GM23338 (cell line): ENCODE measurements at regions not wholly inside any gene's neighbourhood (a gene's known extent, or its start where the extent isn't known, plus 50 kb on each side); places are given as distances from the start of the nearest gene placed in this dataset.
"Not testable (repeated sequence)": the region's sequence is repeated elsewhere in the genome, so short reads cannot be mapped to it uniquely, and the experiment has no call there.

Experiments used
- ATAC-seq: fragments of 200-7000 bp; cut with Tn5 transposase; 3 replicates; pipeline ENCODE4 v1.9.1; 2020
- DNase-seq: peaks from one replicate; pipeline ENCODE4 v3.0.0-alpha.2; 2015; ENCODE audit warnings: low spot score
- H2AFZ ChIP-seq: fragments of 200-600 bp; sonication (generic); 2 replicates; pipeline ENCODE4 v1.8.0; 2016; ENCODE audit warnings: antibody characterized with exemption, mild to moderate bottlenecking, moderate library complexity
- H3F3A ChIP-seq: fragments of 200-600 bp; sonication (generic); replicated peaks from 2 replicates; pipeline ENCODE4 v1.8.0; 2017; ENCODE audit warnings: antibody characterized with exemption, mixed run types, low read depth
- H3K27ac ChIP-seq: fragments of 200-600 bp; sonication (generic); 2 replicates; pipeline ENCODE4 v1.6.1; 2016; ENCODE audit warnings: low read depth
- H3K27me3 ChIP-seq: fragments of 200-600 bp; sonication (generic); 2 replicates; pipeline ENCODE4 v1.8.0; 2016; ENCODE audit warnings: mild to moderate bottlenecking, mixed run types, moderate library complexity; ENCODE audit not compliant: insufficient read depth
- H3K36me3 ChIP-seq: fragments of 200-600 bp; sonication (generic); 2 replicates; pipeline ENCODE4 v1.8.0; 2016; ENCODE audit warnings: mild to moderate bottlenecking; ENCODE audit not compliant: insufficient read depth
- H3K4me1 ChIP-seq: fragments of 200-600 bp; sonication (generic); 2 replicates; pipeline ENCODE4 v1.8.0; 2016; ENCODE audit warnings: mild to moderate bottlenecking, moderate library complexity; ENCODE audit not compliant: insufficient read depth
- H3K4me2 ChIP-seq: fragments of 200-600 bp; sonication (generic); 2 replicates; pipeline ENCODE4 v1.7.1; 2017; ENCODE audit warnings: mixed run types
- H3K4me3 ChIP-seq: fragments of 200-600 bp; sonication (generic); 2 replicates; pipeline ENCODE4 v1.6.1; 2016; ENCODE audit warnings: mixed run types
- H3K79me2 ChIP-seq: fragments of 200-600 bp; sonication (generic); replicated peaks from 2 replicates; pipeline ENCODE4 v1.8.0; 2017; ENCODE audit warnings: mild to moderate bottlenecking; ENCODE audit not compliant: insufficient read depth
- H3K9me2 ChIP-seq: fragments of 200-600 bp; sonication (generic); 2 replicates; pipeline ENCODE4 v1.8.0; 2017; ENCODE audit not compliant: insufficient read depth
- H4K20me1 ChIP-seq: fragments of 200-600 bp; sonication (generic); replicated peaks from 2 replicates; pipeline ENCODE4 v1.8.0; 2017; ENCODE audit warnings: mild to moderate bottlenecking; ENCODE audit not compliant: insufficient read depth
- H3K27ac Mint-ChIP-seq: 2 replicates; pipeline ENCODE4 v1.8.0; 2020; ENCODE audit warnings: inconsistent platforms, mild to moderate bottlenecking, moderate library complexity, mixed read lengths
- H3K27me3 Mint-ChIP-seq: 3 replicates; pipeline ENCODE4 v1.8.0; 2022; ENCODE audit warnings: low read depth, mild to moderate bottlenecking, moderate library complexity, mixed read lengths, inconsistent platforms; ENCODE audit not compliant: insufficient read depth, poor library complexity
- H3K36me3 Mint-ChIP-seq: 3 replicates; pipeline ENCODE4 v1.8.0; 2021; ENCODE audit warnings: low read depth, mild to moderate bottlenecking, inconsistent platforms, moderate library complexity, mixed read lengths
- H3K4me1 Mint-ChIP-seq: 3 replicates; pipeline ENCODE4 v1.8.0; 2020; ENCODE audit warnings: mild to moderate bottlenecking, inconsistent platforms, mixed read lengths
- H3K4me3 Mint-ChIP-seq: 3 replicates; pipeline ENCODE4 v1.8.0; 2021; ENCODE audit warnings: moderate library complexity, mild to moderate bottlenecking, inconsistent platforms, mixed read lengths
- H3K9me3 Mint-ChIP-seq: 3 replicates; pipeline ENCODE4 v1.8.0; 2020; ENCODE audit warnings: moderate library complexity, mild to moderate bottlenecking, inconsistent platforms, mixed read lengths
- CREB1 ChIP-seq: fragments of 250-450 bp; sonication (Bioruptor Pico); IDR thresholded peaks from 2 replicates; pipeline ENCODE4 v1.5.0; 2020; ENCODE audit warnings: low read depth, mild to moderate bottlenecking, moderate library complexity
- EZH2phosphoT487 ChIP-seq: fragments of 200-600 bp; sonication (generic); IDR thresholded peaks from one replicate; pipeline ENCODE4 v1.8.1; 2018; ENCODE audit warnings: antibody characterized with exemption; ENCODE audit not compliant: unreplicated experiment
- NANOG ChIP-seq: IDR thresholded peaks from 2 replicates; pipeline ENCODE4 v1.6.1; 2016; ENCODE audit warnings: antibody characterized with exemption, borderline replicate concordance
- STAT1 ChIP-seq: IDR thresholded peaks from one replicate; pipeline ENCODE4 v1.6.1; 2016; ENCODE audit warnings: antibody characterized with exemption; ENCODE audit not compliant: unreplicated experiment
- ZNF331 ChIP-seq: fragments of 250-450 bp; sonication (Bioruptor Pico); IDR thresholded peaks from 2 replicates; pipeline ENCODE4 v1.5.0; 2020; ENCODE audit warnings: low read depth, mild to moderate bottlenecking, moderate library complexity
- TF ChIP-seq, protein P1 (sequence below): fragments of 250-450 bp; sonication (Bioruptor Pico); IDR thresholded peaks from 2 replicates; pipeline ENCODE4 v1.5.0; 2020; ENCODE audit warnings: mild to moderate bottlenecking, moderate library complexity

DNA sequence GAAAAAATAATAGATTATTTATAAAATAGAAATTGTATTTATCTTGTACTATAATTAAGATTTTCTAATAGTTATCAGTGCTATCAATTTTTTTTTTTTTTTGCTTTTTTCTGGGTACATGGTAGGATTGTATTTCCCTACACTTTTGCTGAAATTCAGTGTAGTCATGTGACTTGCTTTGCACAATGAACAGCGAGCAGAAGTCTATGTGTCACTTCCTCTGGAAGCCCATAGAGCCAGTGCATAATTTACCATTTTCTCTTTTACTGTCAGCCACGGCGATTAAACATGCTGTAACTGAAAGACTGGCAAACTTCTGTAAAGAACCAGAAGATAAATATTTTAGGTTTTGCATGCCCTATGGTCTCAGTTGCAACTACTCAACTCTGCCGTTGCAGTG, 80.8 kb upstream of the PPP1R12A start:
- peaks cover 2% of the 10 kb centered on the region for H3K27me3 Mint-ChIP-seq
- DNase-seq (no peak), ATAC-seq (no peak)
- no peak overlapping the region for H3K4me3 ChIP-seq
- no peaks in the 10 kb centered on the region for H3F3A ChIP-seq
- no peak for TF ChIP-seq CREB1
- TF ChIP-seq, protein P1, sequence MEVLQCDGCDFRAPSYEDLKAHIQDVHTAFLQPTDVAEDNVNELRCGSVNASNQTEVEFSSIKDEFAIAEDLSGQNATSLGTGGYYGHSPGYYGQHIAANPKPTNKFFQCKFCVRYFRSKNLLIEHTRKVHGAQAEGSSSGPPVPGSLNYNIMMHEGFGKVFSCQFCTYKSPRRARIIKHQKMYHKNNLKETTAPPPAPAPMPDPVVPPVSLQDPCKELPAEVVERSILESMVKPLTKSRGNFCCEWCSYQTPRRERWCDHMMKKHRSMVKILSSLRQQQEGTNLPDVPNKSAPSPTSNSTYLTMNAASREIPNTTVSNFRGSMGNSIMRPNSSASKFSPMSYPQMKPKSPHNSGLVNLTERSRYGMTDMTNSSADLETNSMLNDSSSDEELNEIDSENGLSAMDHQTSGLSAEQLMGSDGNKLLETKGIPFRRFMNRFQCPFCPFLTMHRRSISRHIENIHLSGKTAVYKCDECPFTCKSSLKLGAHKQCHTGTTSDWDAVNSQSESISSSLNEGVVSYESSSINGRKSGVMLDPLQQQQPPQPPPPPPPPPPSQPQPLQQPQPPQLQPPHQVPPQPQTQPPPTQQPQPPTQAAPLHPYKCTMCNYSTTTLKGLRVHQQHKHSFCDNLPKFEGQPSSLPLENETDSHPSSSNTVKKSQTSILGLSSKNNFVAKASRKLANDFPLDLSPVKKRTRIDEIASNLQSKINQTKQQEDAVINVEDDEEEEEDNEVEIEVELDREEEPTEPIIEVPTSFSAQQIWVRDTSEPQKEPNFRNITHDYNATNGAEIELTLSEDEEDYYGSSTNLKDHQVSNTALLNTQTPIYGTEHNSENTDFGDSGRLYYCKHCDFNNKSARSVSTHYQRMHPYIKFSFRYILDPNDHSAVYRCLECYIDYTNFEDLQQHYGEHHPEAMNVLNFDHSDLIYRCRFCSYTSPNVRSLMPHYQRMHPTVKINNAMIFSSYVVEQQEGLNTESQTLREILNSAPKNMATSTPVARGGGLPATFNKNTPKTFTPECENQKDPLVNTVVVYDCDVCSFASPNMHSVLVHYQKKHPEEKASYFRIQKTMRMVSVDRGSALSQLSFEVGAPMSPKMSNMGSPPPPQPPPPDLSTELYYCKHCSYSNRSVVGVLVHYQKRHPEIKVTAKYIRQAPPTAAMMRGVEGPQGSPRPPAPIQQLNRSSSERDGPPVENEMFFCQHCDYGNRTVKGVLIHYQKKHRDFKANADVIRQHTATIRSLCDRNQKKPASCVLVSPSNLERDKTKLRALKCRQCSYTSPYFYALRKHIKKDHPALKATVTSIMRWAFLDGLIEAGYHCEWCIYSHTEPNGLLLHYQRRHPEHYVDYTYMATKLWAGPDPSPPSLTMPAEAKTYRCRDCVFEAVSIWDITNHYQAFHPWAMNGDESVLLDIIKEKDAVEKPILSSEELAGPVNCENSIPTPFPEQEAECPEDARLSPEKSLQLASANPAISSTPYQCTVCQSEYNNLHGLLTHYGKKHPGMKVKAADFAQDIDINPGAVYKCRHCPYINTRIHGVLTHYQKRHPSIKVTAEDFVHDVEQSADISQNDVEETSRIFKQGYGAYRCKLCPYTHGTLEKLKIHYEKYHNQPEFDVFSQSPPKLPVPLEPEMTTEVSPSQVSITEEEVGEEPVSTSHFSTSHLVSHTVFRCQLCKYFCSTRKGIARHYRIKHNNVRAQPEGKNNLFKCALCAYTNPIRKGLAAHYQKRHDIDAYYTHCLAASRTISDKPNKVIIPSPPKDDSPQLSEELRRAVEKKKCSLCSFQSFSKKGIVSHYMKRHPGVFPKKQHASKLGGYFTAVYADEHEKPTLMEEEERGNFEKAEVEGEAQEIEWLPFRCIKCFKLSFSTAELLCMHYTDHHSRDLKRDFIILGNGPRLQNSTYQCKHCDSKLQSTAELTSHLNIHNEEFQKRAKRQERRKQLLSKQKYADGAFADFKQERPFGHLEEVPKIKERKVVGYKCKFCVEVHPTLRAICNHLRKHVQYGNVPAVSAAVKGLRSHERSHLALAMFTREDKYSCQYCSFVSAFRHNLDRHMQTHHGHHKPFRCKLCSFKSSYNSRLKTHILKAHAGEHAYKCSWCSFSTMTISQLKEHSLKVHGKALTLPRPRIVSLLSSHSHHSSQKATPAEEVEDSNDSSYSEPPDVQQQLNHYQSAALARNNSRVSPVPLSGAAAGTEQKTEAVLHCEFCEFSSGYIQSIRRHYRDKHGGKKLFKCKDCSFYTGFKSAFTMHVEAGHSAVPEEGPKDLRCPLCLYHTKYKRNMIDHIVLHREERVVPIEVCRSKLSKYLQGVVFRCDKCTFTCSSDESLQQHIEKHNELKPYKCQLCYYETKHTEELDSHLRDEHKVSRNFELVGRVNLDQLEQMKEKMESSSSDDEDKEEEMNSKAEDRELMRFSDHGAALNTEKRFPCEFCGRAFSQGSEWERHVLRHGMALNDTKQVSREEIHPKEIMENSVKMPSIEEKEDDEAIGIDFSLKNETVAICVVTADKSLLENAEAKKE (CRISPR knock-in tag), result no peak
- TF ChIP-seq NANOG, result no peak
- TF ChIP-seq ZNF331 (CRISPR knock-in tag), result no peak
- TF ChIP-seq EZH2phosphoT487, result no peak
- no peak for TF ChIP-seq STAT1
- H3K4me3 Mint-ChIP-seq, result no peak overlapping the region
- peaks cover 4% of the 10 kb centered on the region; the same call in 2 of the 3 replicates for H3K4me1 Mint-ChIP-seq
- no peak overlapping the region for H3K27ac Mint-ChIP-seq
- 0 out of 2 replicates have a peak, but pooled peaks cover 5% of the 10 kb centered on the region for H3K9me2 ChIP-seq
- no peak overlapping the region for H2AFZ ChIP-seq
- H3K79me2 ChIP-seq, result no peaks in the 10 kb centered on the region
- no peaks in the 10 kb centered on the region for H3K36me3 ChIP-seq
- H3K27ac ChIP-seq, result no peak overlapping the region
- H3K4me1 ChIP-seq, result no peaks in the 10 kb centered on the region
- no peaks in the 10 kb centered on the region for H3K27me3 ChIP-seq
- no peaks in the 10 kb centered on the region; the same call in 2 of the 3 replicates for H3K9me3 Mint-ChIP-seq
- no peaks in the 10 kb centered on the region; the same call in 2 of the 3 replicates for H3K36me3 Mint-ChIP-seq
- no peak overlapping the region for H3K4me2 ChIP-seq
- no peaks in the 10 kb centered on the region for H4K20me1 ChIP-seq

DNA sequence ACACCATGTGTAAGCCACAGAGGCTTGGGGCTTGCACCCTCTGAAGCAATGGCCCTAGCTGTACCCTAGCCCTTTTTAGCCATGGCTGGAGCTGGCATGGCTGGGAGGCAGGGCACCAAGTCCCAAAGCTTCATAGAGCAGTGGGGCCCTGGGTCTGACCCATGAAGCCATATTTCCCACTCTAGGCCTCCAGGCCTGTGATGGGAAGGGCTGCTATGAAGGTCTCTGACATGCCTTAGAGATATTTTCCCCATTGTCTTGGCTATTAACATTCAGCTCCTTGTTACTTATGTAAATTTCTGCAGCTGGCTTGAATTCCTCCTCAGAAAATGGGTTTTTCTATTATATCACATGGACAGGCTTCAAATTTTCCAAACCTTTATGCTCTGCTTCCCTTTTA, 68.8 kb upstream of the PPP1R12A start:
- not testable (repeated sequence) for ATAC-seq, H3K79me2 ChIP-seq, H3K27me3 Mint-ChIP-seq, H4K20me1 ChIP-seq, H3K4me3 Mint-ChIP-seq, H3K36me3 Mint-ChIP-seq, H3K9me2 ChIP-seq, H3K4me2 ChIP-seq, H3K27ac Mint-ChIP-seq, H3K4me3 ChIP-seq, DNase-seq, H3K4me1 ChIP-seq, H3K27ac ChIP-seq, H3K9me3 Mint-ChIP-seq, H3K36me3 ChIP-seq, H3F3A ChIP-seq, H3K27me3 ChIP-seq
- peaks cover 18% of the 10 kb centered on the region for H3K4me1 Mint-ChIP-seq
- peak overlapping the region; percentile 52; the same call in 1 of the 2 replicates for H2AFZ ChIP-seq
